SK-N-SH (cell line): ENCODE measurements at regions not wholly inside any gene's neighbourhood (a gene's known extent, or its start where the extent isn't known, plus 50 kb on each side); places are given as distances from the start of the nearest gene placed in this dataset.

ENCODE experiments used
- CHD2 ChIP-seq: fragments of 150-350 bp; IDR thresholded peaks from 2 replicates; pipeline ENCODE4 v1.6.1; 2018; ENCODE audit warnings: low read length; ENCODE audit not compliant: partially characterized antibody
- ELF1 ChIP-seq: IDR thresholded peaks from 2 replicates; pipeline ENCODE4 v1.4.0; 2012
- EP300 ChIP-seq, 2 experiments: IDR thresholded peaks; 2 replicates each; pipeline versions ENCODE4 v1.4.0 to v1.6.1; 2012; ENCODE audit warnings: borderline replicate concordance in 1 of 2, low read depth in 1 of 2, low read length in 1 of 2
- GABPA ChIP-seq: IDR thresholded peaks from 2 replicates; pipeline ENCODE4 v1.4.0; 2012; ENCODE audit warnings: low read depth, mild to moderate bottlenecking
- JUND ChIP-seq: IDR thresholded peaks from 2 replicates; pipeline ENCODE4 v1.4.0; 2012
- POLR2AphosphoS5 ChIP-seq: IDR thresholded peaks from 2 replicates; pipeline ENCODE4 v1.6.1; 2012; ENCODE audit warnings: low read depth, low read length
- RXRA ChIP-seq: IDR thresholded peaks from 2 replicates; pipeline ENCODE4 v1.4.0; 2012; ENCODE audit warnings: low read depth, mild to moderate bottlenecking, borderline replicate concordance
- TAF1 ChIP-seq: IDR thresholded peaks from 2 replicates; pipeline ENCODE4 v1.6.1; 2012; ENCODE audit warnings: low read depth, mild to moderate bottlenecking, low read length, moderate library complexity, borderline replicate concordance
- YY1 ChIP-seq: IDR thresholded peaks from 2 replicates; pipeline ENCODE4 v1.4.0; 2012; ENCODE audit warnings: low read depth, mild to moderate bottlenecking
- TF ChIP-seq, protein P1 (sequence below): fragments of 200-600 bp; sonication (generic); IDR thresholded peaks from 2 replicates; pipeline ENCODE4 v1.6.1; 2017; ENCODE audit warnings: antibody characterized with exemption, mild to moderate bottlenecking, moderate library complexity
- TF ChIP-seq, protein P2 (sequence below): IDR thresholded peaks from 2 replicates; pipeline ENCODE4 v1.6.1; 2012; ENCODE audit warnings: mild to moderate bottlenecking, low read depth, low read length, moderate library complexity
- TF ChIP-seq, protein P3 (sequence below): IDR thresholded peaks from 2 replicates; pipeline ENCODE4 v1.4.0; 2012; ENCODE audit warnings: low read depth

DNA sequence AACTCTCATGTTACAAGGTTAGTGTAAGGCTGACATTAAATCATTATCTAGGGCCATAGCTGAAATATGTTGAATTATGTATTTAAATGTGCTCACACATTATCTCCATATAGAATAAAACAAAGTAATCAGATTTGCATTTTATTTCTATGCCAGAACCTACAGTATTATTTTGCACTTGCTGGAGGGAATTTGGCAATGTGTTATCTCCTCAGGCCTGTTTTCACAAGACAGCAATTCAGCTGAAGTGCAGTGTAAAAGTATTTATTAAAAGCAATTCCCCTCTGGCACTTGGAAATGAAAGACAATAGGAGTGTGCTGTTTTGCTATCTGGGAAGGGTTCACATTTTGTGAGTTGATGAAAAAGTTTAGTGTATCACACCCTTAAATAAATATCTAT, 276.3 kb downstream of the DNAJB9 start:
- TF ChIP-seq, protein P1, sequence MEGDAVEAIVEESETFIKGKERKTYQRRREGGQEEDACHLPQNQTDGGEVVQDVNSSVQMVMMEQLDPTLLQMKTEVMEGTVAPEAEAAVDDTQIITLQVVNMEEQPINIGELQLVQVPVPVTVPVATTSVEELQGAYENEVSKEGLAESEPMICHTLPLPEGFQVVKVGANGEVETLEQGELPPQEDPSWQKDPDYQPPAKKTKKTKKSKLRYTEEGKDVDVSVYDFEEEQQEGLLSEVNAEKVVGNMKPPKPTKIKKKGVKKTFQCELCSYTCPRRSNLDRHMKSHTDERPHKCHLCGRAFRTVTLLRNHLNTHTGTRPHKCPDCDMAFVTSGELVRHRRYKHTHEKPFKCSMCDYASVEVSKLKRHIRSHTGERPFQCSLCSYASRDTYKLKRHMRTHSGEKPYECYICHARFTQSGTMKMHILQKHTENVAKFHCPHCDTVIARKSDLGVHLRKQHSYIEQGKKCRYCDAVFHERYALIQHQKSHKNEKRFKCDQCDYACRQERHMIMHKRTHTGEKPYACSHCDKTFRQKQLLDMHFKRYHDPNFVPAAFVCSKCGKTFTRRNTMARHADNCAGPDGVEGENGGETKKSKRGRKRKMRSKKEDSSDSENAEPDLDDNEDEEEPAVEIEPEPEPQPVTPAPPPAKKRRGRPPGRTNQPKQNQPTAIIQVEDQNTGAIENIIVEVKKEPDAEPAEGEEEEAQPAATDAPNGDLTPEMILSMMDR, result no peak
- TF ChIP-seq JUND (no peak), RXRA (no peak), TAF1 (no peak), YY1 (no peak), GABPA (no peak), POLR2AphosphoS5 (no peak), CHD2 (no peak), EP300 (IDR thresholded peaks at IDR 0.05; ENCODE audit: borderline replicate concordance in 1 of 2, low read depth in 1 of 2, low read length in 1 of 2) (peak in 1 of 2 experiments; percentile 11; a peak in 1 of 4 replicates), ELF1 (no peak)
- TF ChIP-seq, protein P2, sequence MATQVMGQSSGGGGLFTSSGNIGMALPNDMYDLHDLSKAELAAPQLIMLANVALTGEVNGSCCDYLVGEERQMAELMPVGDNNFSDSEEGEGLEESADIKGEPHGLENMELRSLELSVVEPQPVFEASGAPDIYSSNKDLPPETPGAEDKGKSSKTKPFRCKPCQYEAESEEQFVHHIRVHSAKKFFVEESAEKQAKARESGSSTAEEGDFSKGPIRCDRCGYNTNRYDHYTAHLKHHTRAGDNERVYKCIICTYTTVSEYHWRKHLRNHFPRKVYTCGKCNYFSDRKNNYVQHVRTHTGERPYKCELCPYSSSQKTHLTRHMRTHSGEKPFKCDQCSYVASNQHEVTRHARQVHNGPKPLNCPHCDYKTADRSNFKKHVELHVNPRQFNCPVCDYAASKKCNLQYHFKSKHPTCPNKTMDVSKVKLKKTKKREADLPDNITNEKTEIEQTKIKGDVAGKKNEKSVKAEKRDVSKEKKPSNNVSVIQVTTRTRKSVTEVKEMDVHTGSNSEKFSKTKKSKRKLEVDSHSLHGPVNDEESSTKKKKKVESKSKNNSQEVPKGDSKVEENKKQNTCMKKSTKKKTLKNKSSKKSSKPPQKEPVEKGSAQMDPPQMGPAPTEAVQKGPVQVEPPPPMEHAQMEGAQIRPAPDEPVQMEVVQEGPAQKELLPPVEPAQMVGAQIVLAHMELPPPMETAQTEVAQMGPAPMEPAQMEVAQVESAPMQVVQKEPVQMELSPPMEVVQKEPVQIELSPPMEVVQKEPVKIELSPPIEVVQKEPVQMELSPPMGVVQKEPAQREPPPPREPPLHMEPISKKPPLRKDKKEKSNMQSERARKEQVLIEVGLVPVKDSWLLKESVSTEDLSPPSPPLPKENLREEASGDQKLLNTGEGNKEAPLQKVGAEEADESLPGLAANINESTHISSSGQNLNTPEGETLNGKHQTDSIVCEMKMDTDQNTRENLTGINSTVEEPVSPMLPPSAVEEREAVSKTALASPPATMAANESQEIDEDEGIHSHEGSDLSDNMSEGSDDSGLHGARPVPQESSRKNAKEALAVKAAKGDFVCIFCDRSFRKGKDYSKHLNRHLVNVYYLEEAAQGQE, result no peak
- TF ChIP-seq, protein P3, sequence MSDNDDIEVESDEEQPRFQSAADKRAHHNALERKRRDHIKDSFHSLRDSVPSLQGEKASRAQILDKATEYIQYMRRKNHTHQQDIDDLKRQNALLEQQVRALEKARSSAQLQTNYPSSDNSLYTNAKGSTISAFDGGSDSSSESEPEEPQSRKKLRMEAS, result no peak
